ENCODE measurements at regions not wholly inside any gene's neighbourhood (a gene's known extent, or its start where the extent isn't known, plus 50 kb on each side); places are given as distances from the start of the nearest gene placed in this dataset.
"Not testable (repeated sequence)": the region's sequence is repeated elsewhere in the genome, so short reads cannot be mapped to it uniquely, and the experiment has no call there.

DNA sequence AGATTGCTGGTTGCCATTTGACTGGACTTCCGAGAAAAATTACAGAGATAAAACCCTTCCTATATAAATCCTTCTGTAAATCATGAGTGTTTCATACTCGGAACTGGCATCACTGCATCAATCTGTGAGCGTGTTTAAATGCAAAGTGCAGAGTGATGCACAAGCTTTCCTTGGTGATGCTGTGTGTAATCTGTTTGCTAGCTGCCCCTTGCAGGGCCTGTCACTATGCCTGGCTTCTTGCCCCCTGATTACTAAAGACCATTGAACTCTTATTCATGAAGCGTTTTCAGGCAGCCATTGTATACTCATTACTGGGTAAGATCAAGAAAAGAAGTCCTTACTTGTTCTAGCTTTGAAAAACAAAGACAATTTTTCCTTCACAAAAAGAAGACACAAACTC, 266.9 kb upstream of the FANCL start:
- DNase-seq = no peak

DNA sequence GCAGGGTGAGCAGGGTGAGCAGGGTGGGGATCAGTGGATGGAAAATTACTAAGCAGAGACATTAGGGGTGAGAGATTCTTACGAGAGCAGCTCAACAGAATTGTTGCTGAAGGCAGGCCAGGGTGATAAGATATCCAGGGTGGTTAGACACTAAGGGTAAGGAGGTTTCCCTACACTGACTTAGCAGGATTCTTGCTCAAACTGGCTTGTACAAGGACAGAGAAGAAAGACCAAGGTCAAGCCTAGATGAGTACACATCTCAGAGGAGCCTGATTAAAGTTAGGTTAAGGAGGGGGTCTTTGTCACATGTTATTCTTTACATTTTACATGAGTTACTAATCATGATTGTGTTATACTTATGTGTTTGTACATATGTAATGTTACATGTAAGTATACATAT, 262.8 kb upstream of the FANCL start:
- no peak for DNase-seq

DNA sequence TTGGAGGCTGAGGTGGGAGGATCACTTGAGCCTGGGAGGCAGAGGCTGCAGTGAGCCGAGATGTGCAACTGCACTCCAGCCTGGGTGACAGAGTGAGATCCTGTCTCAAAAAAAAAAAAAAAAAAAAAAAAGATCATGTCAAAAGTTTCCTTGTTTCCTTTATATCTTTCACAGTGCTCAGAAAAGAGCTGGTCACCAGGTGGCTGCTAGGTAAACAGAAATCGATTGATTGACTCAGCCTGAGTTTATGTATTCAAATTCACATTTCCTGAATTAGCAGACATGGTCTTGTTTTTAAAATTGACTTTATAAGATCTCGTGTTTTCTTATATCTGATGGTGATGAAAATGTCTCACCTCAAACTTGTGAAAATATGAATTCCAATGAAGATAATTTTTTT, 261.8 kb upstream of the FANCL start:
- no peak for DNase-seq

DNA sequence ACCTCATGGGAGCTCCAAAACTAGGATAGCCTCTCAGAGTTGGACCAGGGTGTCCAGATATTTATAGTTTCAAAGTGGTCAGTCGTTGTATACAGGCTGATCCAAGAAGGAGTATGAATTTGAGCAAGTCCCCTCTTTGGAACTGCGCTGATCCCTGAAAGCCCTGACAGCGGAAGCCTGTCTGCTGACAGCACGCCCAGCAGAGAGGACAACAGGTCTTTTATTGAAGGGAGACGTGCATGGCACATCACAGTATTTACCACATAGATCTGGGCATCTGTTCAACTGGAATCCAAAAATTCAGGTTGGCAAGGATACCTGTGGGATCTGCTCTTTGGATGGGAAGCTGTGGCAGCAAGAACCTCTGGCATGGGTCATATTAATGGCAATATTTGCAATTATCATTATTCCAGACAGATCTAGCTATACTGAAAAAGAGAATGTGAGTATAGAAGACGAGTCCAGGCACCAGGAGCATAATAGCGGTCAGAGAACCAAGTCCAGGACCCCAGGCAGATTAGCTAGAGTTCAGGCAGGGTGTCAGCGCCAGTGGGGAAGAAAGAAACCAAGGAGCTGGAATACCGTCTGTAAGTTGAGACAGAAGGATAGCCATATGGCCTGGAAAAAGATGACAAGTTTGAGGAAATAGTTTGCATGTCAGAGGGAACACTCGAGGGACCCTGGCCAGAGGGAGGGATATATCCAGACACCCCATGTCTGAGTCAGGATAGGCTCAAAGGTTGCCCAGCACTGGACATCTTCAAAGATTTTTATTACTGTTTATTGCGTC, 260.4 kb upstream of the FANCL start:
- no peak for DNase-seq

DNA sequence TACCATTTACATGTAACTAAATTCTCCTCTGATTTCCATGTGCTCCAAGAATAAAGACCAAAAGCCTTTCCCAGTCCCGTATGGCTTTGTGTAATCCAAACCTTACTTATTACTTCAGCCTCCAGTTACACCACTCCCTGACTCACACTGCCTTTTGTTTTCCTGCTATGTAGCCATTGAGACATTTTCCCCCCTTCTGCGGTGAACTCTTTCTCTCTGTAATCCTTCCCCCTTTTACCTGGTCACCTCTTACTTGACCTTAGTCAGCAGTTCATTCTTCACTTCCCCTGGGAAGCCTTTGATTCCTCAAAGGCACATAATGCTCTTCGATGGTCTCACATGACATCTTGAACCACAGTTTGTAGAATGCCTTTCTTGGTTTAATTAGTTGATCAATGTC, 256.0 kb upstream of the FANCL start:
- no peak for DNase-seq

DNA sequence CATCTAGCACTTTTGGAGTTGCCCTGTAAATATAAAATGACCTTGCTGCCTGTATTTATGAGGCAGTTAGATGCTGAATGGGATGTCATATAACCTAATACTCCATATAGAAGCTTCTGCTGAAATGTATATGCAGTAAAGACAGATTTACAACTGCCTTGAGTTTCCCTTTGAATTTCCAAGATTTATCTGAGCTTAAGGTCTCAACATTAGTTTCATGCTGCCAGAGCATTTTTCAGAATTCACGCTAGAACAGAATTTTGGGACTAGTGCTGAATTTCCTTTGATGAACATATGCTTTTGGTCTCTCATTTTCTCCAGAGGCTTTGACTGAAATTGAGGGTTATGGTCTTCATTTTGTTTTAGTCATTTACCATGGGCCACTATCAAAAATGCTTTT, 254.7 kb upstream of the FANCL start:
- DNase-seq = no peak

DNA sequence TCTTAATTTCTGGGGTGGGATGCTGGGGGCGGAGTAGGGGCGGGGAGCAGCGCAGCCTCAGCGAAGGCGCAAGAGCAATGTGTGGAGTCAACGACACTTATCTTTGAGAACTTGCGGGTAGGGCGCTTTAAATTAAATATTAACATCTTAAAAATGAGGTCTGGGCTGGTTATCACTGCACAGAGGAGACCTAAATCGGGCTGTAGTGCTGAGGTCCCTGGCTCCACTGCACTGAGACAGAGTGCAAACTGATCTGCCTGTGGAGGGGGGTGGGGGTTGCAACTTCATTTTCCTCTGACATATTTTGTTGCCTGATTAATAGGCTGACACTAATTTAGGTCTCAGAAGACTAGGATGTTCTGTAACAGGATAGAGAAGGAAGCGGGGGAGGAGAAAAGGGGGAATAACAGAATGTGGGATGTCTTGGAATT, 253.0 kb upstream of the FANCL start:
- DNase-seq = peak; percentile 41

DNA sequence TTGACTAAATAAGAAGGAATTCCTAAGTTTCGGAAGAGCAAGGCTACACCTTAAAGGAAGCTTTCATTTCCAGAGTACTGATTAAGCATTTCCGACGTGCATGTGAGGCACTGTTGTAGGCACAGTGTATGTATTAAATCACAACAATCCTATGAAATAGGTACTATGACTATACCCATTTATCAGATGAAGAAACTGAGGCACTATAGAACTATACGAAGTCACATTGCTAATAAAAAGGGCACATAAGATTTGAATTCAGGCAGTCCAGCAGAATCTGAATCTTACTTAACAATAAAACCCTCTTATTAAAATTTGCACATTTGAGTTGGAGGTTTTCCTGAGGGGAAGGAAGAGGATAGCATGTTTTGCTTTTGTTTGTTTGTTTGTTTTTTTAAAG, 243.5 kb upstream of the FANCL start:
- no peak for DNase-seq

DNA sequence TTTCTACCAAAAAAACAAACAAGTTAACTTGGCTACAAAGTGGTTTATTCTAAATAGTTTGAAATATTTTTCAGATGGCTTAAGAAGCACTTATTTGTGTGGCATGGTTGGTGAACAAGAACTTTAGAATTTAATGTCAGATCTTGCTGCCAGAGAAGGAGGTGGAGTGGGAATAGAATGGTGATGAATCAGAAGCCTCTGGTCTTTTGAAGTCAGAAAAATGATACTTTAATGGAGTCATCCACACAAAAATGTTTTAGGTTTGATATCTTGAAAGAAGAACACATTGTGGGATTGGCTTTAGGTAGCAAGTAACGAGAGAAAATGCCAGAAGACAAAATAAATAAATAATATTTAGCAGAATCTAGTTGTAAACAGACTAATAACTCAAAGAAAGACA, 243.1 kb upstream of the FANCL start:
- no peak for DNase-seq

DNA sequence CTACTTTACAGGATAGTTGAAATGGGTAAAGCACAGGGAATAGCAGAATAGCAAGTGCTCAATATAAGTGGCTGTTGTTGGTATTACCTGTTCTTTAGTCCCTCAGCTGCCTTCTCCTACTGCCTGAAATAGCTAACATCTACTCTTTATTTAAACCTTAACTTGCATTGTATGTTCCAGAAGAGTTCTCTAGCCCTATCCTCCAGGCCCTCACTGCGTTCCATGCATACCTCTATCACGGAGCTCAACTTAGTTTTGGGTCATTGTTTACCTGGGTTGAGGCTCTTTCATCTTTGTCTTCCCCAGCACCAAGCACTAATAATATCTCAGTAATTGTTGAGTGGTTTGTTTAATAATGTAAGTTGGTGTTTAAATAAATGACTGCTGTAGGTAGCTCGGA, 242.2 kb upstream of the FANCL start:
- DNase-seq = no peak

DNA sequence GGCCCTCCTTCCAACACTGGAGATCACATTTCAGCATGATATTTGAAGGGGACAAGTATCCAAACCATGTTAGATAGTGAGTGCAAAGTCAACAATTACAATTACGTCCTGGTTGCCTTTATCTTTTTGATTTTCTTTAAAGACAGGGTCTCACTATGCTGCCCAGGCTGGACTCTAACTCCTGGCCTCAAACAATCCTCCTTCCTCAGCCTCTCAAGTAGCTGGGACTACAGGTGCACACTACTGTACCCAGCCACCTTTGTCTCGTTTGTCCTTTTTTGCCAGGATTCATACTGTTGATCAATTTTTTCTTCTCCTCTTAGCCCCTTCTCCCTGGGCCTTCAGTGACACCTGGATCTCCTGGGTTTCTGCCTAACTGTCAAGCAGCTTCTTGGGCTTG, 240.5 kb upstream of the FANCL start:
- DNase-seq = no peak

DNA sequence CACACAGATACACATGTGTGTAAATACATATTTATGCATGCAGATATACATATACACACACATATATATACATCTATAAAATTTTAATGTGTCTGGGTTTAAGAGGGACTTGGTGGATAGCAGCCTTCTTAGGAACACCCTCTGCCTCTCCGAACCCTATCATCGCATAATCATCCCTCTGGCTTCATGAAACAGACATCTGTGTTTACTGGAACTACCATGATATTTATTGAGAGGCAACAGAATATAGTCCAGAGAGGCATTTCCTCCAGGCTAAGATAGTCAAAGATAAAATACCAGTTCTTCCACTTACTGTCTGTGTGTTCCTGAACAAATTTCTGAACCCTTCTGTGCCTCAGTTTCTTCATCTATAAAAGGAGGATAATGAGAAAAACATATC, 239.0 kb upstream of the FANCL start:
- no peak for DNase-seq

DNA sequence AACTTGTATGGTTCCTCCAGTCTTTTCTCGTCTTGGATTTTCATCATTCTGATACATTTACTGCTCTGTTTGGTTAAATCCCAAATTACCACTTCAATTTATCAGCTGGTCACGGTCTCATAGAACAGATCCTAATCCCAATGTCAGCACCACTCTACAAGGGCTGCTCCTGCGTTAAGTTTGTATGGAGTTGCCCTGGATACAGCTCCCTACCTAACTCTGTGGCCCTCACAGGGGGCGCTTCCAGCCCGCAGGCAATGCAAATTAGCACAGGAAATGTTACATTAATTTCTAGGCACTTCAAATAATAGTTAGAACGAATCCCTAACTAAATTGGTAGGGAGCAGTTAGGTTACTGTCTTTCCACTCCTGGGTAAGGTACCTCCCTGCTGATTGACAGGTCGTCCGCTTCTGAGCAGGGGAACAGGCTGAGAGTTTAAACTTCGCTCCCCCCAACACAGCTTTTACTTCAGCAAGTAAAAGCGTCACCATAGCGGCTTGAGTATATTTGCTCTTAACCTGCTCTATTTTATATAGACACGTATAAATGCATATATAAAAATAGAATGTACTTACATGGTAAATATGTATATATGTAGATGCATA, 238.5 kb upstream of the FANCL start:
- DNase-seq = peak; percentile 10

DNA sequence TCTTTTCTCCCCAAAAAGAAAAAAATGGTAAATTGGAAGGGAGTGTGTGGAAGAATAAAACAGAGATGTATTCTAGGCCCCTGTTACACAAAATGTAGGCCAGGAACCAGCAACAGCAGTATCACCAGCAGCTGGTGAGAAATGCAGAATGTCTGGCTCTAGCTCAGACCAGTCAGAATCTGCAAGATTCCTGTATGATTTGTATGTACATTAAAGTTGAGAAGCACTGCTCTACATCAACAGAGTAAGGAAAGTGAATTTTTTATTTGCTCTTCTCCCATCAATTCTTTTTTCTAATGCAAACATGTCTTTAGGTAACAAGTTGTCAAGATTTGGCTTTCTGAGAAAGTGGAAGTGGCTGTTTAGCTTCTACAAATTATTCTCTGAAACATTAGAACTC, 235.4 kb upstream of the FANCL start:
- DNase-seq = no peak

DNA sequence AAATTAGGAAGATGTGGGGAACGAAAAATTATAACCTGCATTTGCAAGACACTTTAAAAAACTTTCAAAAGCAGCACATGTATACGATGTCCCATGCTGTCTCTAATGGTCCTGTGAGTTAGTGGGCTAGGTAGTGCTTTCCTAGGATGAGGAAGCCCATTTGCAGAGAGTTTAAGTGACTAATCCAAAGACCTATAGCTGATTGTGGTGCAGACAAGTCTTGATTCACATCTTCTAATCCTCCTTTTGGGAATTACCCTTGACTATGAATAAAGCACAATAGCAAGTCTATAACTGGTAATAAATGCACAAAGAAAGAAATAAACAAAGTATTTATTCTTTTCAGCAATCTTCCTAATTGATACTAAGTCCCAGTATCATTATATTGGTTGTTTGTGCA, 234.6 kb upstream of the FANCL start:
- DNase-seq = peak; percentile 43

DNA sequence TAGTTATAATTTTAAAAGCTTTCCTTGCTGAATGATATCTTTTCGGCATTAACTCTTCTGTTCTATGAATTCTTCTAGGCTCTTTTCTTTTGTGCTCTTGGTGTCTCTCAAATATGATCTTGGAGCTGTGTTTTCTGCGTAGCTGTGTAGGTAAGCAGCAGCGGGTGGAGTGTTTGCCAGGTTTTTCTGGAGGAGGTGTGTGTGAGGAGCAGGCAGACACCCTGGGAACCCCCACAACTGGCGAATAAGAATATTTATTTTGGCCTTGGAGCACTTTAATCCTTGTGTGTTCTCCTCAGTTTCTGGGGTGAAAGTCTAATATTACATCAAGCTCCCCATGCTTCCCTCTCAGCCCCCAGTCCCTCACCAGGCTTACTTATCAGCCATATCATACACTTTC, 232.0 kb upstream of the FANCL start:
- no peak for DNase-seq

DNA sequence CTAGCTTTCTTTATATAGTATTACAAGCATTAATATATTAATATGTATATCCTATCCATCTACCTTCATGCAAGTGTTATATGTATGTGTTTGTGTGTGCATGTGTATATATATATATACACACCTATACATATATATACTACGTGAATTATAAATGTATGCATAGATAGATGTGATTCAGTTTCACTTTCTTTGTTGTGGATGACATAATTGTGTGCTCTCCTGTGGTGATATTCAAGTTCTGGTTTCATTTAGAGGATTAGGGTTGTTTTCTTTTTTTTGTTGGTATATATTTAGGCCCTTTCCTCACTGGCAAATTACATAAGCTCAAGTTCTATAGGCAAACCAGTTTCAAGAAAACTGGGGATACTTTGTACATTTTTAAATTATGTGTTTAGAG, 225.7 kb upstream of the FANCL start:
- DNase-seq = no peak

DNA sequence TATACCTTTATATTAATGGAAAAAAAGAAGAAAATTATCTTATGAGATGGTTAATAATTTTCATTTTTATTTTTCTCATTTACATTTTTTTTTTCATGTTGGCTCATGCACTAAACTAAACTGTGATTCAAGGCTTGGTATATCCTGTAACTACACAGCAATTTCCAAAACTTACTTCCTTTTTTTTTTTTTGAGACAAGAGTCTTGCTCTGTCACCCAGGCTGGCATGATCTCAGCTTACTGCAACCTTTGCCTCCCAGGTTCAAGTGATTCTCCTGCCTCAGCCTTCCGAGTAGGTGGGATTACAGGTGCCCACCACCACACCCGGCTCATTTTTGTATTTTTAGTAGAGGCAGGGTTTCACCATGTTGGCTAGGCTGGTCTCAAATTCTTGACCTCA, 224.9 kb upstream of the FANCL start:
- not testable (repeated sequence) for DNase-seq

DNA sequence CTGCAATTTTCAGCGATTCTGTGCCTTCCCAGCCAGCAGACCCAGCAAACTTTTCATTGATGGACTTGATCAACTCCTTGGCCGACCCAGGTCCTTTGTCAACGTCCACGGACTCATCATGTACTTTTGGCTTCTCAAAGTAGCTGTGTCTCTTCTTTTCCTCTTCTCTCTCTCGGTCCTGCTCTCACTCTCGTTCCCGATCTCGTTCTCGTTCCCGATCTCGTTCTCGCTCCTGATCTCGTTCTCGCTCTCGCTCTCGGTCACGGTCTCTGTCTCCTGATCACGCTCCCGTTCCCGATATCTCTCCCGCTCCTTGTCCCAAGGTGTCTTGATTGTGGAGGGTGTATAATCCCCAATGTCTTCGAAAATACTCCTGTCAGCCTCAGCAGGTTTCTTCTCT, 219.5 kb upstream of the FANCL start:
- no peak for DNase-seq

DNA sequence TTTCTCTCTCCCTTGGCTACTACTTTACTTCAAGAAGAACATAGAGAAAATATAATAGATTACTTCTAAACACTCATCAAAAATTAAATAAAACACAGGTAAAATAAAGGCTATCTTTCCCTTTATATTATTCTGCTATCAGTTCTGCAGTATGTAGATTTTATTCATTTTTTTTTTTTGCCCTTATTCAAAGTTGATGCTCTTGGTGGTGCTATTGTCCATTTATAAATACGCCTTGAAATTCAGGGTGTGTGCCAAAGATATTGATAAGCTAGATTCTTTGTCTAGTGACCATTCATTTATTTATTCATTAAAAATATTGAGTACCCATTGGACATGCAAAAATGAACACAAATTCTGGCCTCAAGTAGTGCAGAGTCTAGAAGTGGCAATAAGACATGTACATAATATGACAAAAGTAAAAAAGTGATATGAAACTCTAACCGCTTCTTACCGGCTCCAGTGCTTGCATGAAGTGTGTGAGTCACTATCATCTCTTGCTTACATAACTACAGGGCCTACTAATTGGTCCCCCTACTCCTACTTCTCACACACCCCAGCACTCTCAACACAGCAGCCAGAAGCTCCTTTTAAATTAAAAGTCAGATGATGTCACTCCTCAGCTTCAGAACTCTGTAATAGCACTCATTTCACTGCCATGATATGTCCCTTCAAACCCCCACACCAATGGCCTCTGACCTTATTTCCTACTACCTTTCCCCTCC, 208.3 kb upstream of the FANCL start:
- peak; percentile 25 for DNase-seq

DNA sequence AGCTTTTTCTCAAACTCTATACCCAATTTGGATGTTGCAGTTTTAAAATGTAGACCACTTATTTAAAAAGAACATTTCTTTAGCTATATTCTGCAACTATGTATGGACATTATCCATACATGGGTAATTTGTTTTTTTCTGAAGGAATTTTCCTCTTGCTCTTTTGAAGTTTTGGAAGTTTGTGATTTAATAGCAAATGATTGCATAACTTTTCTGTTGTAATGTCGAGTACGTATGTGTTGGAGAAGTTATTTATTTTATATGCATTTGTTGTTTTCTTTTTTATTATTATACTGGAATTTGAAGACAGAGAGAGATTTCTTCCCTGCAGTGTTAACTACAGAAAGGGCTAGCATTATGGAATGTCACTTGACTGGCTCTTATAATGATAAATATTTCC, 207.7 kb upstream of the FANCL start:
- no peak for DNase-seq

DNA sequence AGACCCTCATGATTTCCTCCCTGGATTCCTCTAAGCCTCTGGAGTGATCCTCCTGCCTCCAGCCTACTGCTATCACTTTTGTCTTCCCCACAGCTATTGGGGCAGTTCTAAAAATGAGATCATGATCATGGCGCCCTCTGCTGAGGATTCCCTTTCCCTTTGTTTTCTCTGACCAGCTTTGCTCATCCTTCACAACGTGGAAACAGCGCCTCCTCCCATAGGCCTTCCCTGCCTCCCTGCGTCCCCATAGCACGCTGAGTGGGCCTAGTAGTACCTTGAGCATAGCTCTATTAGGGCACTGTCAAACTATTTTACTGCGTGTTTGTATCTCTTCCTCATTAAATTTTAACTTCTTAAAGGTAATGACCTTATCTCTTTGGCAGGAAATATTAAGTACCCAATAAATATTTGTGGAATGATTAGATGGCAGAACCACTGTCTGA, 207.0 kb upstream of the FANCL start:
- peak; percentile 97 for DNase-seq

DNA sequence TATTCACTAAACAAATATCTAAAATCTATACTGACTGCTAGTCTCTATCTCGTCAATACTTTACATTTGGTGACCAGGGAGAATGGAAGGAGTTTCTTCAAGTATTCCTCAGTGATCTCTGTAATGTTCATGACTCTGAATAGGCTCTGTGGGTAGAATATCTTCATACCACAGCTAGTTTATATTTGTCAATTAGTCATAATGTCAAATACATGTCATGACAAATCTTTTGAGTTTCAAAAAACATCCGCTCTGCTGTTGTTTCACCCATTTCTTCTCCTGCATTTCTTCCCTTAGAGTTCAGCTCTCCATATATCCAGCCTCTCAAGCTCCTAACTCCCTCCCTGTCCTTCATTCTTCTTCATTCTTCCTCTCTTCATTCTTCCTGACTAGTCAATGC, 206.5 kb upstream of the FANCL start:
- DNase-seq = no peak

DNA sequence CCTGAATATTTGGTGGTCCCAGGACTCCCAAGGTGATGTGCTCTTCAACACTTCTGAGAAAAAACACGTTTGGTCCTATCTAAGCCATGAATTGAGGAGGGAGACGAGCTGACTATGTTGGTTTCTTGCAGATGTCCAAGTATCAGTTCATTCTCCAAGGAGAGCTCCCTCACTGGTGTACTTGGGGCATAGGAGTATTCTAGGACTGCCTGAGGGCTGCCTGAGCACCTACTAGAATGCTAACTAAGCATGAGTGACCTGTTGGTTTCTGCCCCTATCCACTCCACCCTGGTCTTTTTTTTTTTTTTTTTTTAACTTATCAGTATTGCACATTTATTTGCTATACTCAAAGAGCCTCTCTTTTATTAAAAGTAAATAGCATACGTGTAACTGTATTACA, 200.5 kb upstream of the FANCL start:
- DNase-seq = no peak

All from NCI-H82 (cell line).